ENCODE measurements at regions not wholly inside any gene's neighbourhood (a gene's known extent, or its start where the extent isn't known, plus 50 kb on each side); places are given as distances from the start of the nearest gene placed in this dataset.
"Not testable (repeated sequence)": the region's sequence is repeated elsewhere in the genome, so short reads cannot be mapped to it uniquely, and the experiment has no call there.

- Histone ChIP-seq H3K36me3 (no peaks in the 10 kb centered on the region), H3K4me1 (no peaks in the 10 kb centered on the region), H3K9me3 (no peaks in the 10 kb centered on the region), H3K27ac (no peak overlapping the region), H3K4me3 (no peak overlapping the region), H3K27me3 (no peaks in the 10 kb centered on the region)
- intact Hi-C loops (cut with DNase I), result no loop called here
- TF ChIP-seq POLR2AphosphoS5 (IDR thresholded peaks at IDR 0.05; ENCODE audit: insufficient read depth in 1 of 2, low read depth in 1 of 2) (no peak), CTCF (IDR thresholded peaks at IDR 0.05) (no peak), POLR2A (IDR thresholded peaks at IDR 0.05) (no peak)
- DNase-seq (ENCODE audit: extremely low spot score in 2 of 2), result no peak
These were observed 137.9 kb downstream of the VSIG4 start for GRCh38 chrX:65902011-65902410.

GRCh38 chrX:65900850-65901844, 138.7 kb downstream of the VSIG4 start:
- H3K27ac ChIP-seq, result no peak overlapping the region
- H3K4me1 ChIP-seq, result no peaks in the 10 kb centered on the region
- intact Hi-C loops (cut with DNase I), result no loop called here
- no peaks in the 10 kb centered on the region for H3K27me3 ChIP-seq
- H3K4me3 ChIP-seq, result no peak overlapping the region
- no peaks in the 10 kb centered on the region for H3K9me3 ChIP-seq
- no peak for DNase-seq (ENCODE audit: extremely low spot score in 2 of 2)
- no peaks in the 10 kb centered on the region for H3K36me3 ChIP-seq
- TF ChIP-seq POLR2A (IDR thresholded peaks at IDR 0.05), result no peak
- no peak for TF ChIP-seq CTCF (IDR thresholded peaks at IDR 0.05)
- no peak for TF ChIP-seq POLR2AphosphoS5 (IDR thresholded peaks at IDR 0.05; ENCODE audit: insufficient read depth in 1 of 2, low read depth in 1 of 2)

GRCh38 chrX:65894133-65894532, 145.7 kb downstream of the VSIG4 start:
- Histone ChIP-seq H3K4me1 (no peaks in the 10 kb centered on the region), H3K9me3 (no peaks in the 10 kb centered on the region), H3K36me3 (no peaks in the 10 kb centered on the region), H3K27ac (no peak overlapping the region), H3K27me3 (no peaks in the 10 kb centered on the region), H3K4me3 (no peak overlapping the region)
- DNase-seq (ENCODE audit: extremely low spot score in 2 of 2), result no peak
- intact Hi-C loops (cut with DNase I), result no loop called here
- TF ChIP-seq POLR2AphosphoS5 (IDR thresholded peaks at IDR 0.05; ENCODE audit: insufficient read depth in 1 of 2, low read depth in 1 of 2), result no peak
- no peak for TF ChIP-seq CTCF (IDR thresholded peaks at IDR 0.05)
- TF ChIP-seq POLR2A (IDR thresholded peaks at IDR 0.05), result no peak

GRCh38 chrX:65891817-65892216, 148.1 kb downstream of the VSIG4 start:
- H3K27me3 ChIP-seq; H3K4me3 ChIP-seq; H3K9me3 ChIP-seq; intact Hi-C loops (cut with DNase I); H3K36me3 ChIP-seq; H3K27ac ChIP-seq; H3K4me1 ChIP-seq; DNase-seq (ENCODE audit: extremely low spot score in 2 of 2): not testable (repeated sequence)

- H3K27me3 ChIP-seq; intact Hi-C loops (cut with DNase I): not testable (repeated sequence)
These were observed 151.7 kb downstream of the VSIG4 start for GRCh38 chrX:65888150-65888549.

GRCh38 chrX:65883556-65883955, 156.3 kb downstream of the VSIG4 start:
- Histone ChIP-seq H3K27me3 (no peaks in the 10 kb centered on the region), H3K27ac (no peak overlapping the region), H3K4me1 (no peaks in the 10 kb centered on the region), H3K4me3 (no peak overlapping the region), H3K9me3 (no peaks in the 10 kb centered on the region), H3K36me3 (no peaks in the 10 kb centered on the region)
- no peak for DNase-seq (ENCODE audit: extremely low spot score in 2 of 2)
- intact Hi-C loops (cut with DNase I), result no loop called here
- no peak for TF ChIP-seq POLR2AphosphoS5 (IDR thresholded peaks at IDR 0.05; ENCODE audit: insufficient read depth in 1 of 2, low read depth in 1 of 2)
- no peak for TF ChIP-seq CTCF (IDR thresholded peaks at IDR 0.05)
- no peak for TF ChIP-seq POLR2A (IDR thresholded peaks at IDR 0.05)

More at GRCh38 chrX:65888150-65888549, 151.7 kb downstream of the VSIG4 start:
- not testable (repeated sequence) for H3K4me1 ChIP-seq; DNase-seq (ENCODE audit: extremely low spot score in 2 of 2); H3K4me3 ChIP-seq; H3K9me3 ChIP-seq; H3K27ac ChIP-seq; H3K36me3 ChIP-seq
